Activated T-cell treated with anti-CD3 and anti-CD28 coated beads, Interleukin-2, amount 50 U/mL, for 72 hours (primary cell): ENCODE measurements at regions not wholly inside any gene's neighbourhood (a gene's known extent, or its start where the extent isn't known, plus 50 kb on each side); places are given as distances from the start of the nearest gene placed in this dataset.
"Not testable (repeated sequence)": the region's sequence is repeated elsewhere in the genome, so short reads cannot be mapped to it uniquely, and the experiment has no call there.

ENCODE experiments used
- ATAC-seq, 2 donors: fragments of 150-1000 bp; cut with Tn5 transposase; replicated peaks in 1 of 2; 2 replicates each; pipeline ENCODE4 v1.10.0; 2021; ENCODE audit warnings: moderate library complexity in 2 of 2, mild to moderate bottlenecking in 1 of 2
- DNase-seq, 2 donors: peaks; one replicate each; pipeline ENCODE4 v3.0.0; 2021 to 2022; ENCODE audit warnings: mixed read lengths in 1 of 2
- H3K27ac Mint-ChIP-seq: one replicate; pipeline ENCODE4 v1.8.0; 2022; ENCODE audit warnings: mild to moderate bottlenecking, moderate library complexity, mixed read lengths
- H3K27me3 Mint-ChIP-seq: one replicate; pipeline ENCODE4 v1.8.0; 2022; ENCODE audit warnings: low read depth, mixed read lengths
- H3K36me3 Mint-ChIP-seq, 2 donors: one replicate each; pipeline ENCODE4 v1.8.0; 2022; ENCODE audit warnings: mixed read lengths in 2 of 2, mild to moderate bottlenecking in 1 of 2; ENCODE audit not compliant: insufficient read depth in 2 of 2
- H3K4me1 Mint-ChIP-seq: one replicate; pipeline ENCODE4 v1.8.0; 2022; ENCODE audit warnings: low read depth, mixed read lengths
- H3K4me3 Mint-ChIP-seq, 2 donors: one replicate each; pipeline ENCODE4 v1.8.0; 2022; ENCODE audit warnings: mild to moderate bottlenecking in 2 of 2, mixed read lengths in 2 of 2, moderate library complexity in 2 of 2
- H3K9me3 Mint-ChIP-seq, 2 donors: one replicate each; pipeline ENCODE4 v1.8.0; 2022; ENCODE audit warnings: mixed read lengths in 2 of 2

DNA sequence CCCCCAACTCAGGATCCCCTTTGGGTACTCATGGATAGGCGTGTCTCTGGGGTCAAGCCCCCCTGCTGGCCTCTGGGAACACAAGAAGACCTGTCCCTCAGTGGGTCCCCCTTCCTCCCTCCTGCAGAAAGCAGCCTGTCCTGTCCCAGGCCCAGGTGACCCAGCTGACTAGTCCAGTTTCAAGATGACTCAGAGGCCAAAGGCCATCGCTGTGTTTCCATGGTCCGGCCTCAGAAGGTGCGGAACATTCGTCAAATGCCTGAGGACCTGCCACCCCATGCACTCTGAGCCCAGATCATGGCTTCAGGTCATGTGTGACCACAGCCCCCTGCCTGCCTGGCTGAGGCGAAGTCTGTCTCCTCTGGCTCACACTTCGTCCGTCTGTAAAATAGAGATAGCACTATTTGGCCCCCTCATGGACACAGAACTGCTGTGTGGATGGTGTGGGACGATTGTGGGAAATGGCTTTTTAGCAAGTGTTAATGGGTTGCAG lies 71.4 kb upstream of the SPDYE9 start:
- not testable (repeated sequence) for H3K27ac Mint-ChIP-seq, DNase-seq, H3K27me3 Mint-ChIP-seq, H3K4me3 Mint-ChIP-seq, H3K9me3 Mint-ChIP-seq, H3K4me1 Mint-ChIP-seq, H3K36me3 Mint-ChIP-seq, ATAC-seq

DNA sequence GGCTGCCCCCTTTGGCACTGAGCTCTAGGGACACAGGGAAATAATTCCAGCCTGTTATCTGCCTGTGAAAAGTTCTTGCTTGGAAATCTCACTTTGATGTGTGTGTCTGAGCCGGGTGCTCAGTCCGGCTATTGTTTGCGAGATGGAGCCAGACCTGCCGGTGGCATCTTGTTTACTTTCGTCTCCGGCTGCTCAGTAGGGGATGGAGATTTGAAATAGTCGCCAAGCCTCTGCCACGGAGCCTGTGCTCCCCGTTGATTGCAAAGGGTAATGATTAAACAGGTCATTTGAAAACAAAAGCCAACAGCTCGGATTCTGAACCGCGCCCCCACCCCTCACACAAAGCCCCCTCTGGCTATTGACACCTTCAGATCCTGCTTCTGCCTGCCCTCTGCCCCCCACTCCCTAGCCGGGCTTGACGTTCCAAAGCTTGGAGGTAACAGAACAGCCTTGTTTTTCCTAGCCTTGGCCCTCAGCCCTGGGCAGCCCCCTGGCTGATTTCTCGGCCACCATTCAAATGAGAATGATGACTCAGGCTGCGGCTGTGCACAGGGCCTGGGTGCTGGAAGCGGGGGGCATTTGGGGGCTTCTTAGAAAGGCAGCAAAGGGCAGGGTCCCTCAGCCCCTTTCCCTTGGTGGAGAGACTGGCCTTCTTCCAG lies 70.8 kb upstream of the SPDYE9 start:
- not testable (repeated sequence) for H3K27me3 Mint-ChIP-seq, H3K9me3 Mint-ChIP-seq, H3K27ac Mint-ChIP-seq, DNase-seq, H3K36me3 Mint-ChIP-seq, H3K4me1 Mint-ChIP-seq, H3K4me3 Mint-ChIP-seq, ATAC-seq

DNA sequence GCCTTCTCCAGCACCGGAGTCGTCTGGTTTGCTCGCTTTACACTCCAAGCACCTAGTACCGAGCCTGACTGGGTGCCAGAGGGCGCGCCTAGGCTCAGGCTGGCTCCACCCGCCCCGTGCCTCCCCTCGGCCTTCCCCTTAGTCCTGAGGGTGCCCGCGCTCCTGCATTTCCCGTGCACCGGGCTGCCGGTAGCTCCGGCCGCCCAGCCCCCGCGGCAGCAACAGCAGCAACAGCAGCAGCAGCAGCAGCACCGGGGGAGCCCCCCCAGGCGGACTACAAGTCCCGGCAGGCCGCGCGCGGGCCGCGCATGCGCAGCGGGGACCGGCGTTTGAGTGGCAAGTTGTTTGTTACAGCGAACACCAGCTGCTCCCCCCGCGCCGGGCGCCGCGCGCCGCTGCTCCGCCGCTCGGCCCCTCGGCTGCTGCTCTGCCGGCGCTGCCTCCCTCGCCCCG lies 68.8 kb upstream of the SPDYE9 start:
- not testable (repeated sequence) for H3K27me3 Mint-ChIP-seq, H3K27ac Mint-ChIP-seq, H3K9me3 Mint-ChIP-seq, H3K36me3 Mint-ChIP-seq, H3K4me1 Mint-ChIP-seq
- peak overlapping the region; percentile 82 to 83 for H3K4me3 Mint-ChIP-seq
- ATAC-seq: peak; percentile 95 to 96
- DNase-seq: peak; percentile 87 to 91

DNA sequence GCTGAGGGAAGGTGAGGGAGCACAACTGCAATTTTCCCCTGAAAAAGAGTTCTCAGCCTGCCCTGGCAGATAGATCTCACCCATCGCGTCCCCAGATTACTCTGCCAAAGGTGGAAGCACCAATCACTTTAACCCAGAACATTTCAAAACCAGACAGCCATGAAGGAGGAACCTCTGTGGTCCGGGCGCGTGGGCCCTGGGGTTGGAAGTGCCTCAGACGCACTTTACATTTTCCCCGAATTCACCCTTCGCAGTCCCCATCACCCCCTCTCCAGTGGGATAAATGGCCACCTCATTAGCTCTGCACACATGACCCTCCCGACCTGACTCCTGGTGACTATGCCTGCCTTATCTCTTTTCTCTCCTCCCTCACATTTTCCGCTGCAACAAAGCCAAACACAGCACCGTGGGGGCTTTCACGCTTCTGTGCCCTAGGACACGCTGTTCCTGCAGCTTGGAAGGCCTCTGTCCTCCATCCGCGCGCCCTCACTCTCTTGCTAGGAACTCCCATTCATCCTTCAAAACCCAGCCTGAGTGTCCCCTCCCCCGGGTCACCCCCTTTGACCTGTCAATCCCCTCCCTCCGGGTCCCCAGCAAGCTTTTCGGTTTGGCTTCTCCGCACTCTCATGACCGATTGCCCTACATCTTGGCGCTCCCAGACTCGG lies 68.2 kb upstream of the SPDYE9 start:
- not testable (repeated sequence) for H3K9me3 Mint-ChIP-seq, DNase-seq, H3K27me3 Mint-ChIP-seq, ATAC-seq, H3K27ac Mint-ChIP-seq, H3K36me3 Mint-ChIP-seq, H3K4me1 Mint-ChIP-seq
- peak overlapping the region; percentile 82 to 83 for H3K4me3 Mint-ChIP-seq

DNA sequence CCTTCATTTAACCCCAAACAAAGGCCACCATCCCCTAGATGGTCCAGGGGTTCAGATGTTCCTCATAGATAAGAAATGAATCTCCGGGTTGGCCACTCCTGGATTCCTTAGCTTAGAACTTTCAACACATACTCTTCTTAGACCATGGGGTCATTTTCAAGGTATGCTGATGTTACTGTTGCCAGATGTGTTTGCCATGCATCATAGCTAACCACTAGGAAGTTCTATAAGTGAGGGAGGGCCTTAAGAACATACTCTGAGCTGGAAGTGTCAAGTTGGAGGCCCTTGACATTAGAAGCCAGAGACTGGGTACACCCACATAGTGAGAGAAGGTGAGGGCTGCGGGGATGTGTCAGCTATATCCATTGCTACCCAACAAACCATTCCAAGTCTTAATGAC lies 62.7 kb upstream of the SPDYE9 start:
- ATAC-seq, H3K4me1 Mint-ChIP-seq, H3K36me3 Mint-ChIP-seq, H3K27ac Mint-ChIP-seq, DNase-seq, H3K27me3 Mint-ChIP-seq, H3K4me3 Mint-ChIP-seq, H3K9me3 Mint-ChIP-seq: not testable (repeated sequence)

DNA sequence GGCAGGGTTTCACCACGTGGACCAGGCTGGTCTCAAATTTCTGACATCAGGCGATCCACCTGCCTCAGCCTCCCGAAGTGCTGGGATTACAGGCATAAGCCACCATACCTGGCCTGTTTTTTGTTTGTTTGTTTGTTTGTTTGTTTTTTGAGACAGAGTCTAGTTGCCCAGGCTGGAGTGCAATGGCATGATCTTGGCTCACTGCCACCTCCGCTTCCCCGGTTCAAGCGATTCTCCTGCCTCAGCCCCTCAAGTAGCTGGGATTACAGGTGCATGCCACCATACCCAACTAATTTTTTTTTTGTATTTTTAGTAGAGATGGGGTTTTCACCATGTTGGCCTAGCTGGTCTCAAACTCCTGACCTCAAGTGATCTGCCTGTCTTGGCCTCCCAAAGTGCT lies 61.8 kb upstream of the SPDYE9 start:
- not testable (repeated sequence) for H3K4me3 Mint-ChIP-seq, H3K27ac Mint-ChIP-seq, H3K36me3 Mint-ChIP-seq, H3K9me3 Mint-ChIP-seq, H3K27me3 Mint-ChIP-seq, DNase-seq, H3K4me1 Mint-ChIP-seq, ATAC-seq

DNA sequence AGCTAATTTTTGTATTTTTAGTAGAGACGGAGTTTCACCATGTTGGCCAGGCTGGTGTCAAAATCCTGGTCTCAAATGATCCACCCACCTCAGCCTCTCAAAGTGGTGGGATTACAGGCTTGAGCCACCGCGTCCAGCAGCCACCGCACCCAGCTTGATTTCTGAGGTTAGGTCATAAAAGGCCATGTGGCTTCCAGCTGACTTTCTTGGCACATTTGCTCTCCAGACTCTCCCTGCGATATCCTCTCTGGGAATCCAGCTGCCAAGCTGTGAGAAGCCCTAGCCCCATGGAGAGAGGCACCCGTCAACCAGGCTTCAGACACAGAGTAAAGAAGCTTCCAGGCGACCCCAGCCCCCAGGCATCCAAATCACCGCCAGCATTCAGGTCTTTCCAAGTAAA lies 58.2 kb upstream of the SPDYE9 start:
- not testable (repeated sequence) for H3K36me3 Mint-ChIP-seq, H3K4me1 Mint-ChIP-seq, ATAC-seq, H3K9me3 Mint-ChIP-seq, H3K4me3 Mint-ChIP-seq, H3K27me3 Mint-ChIP-seq, H3K27ac Mint-ChIP-seq, DNase-seq

DNA sequence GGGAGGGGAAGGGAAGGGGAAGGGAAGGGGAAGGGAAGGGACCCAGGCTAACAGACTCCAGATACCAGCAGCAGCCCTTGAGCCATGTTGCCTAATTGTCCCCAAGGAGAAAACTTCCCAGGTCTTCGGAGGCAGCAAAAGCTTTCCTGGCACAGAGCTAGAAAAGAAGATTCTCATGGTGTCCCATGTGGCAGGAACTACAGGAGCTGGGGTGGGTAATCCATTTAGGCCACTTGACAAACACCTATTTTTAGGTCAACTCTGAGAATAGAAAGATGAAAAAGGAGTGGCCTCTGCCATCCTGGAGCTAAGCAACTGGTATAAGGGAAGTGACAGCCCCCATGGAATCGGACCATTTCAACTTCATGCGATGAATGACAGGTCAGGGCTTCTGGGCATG lies 52.1 kb upstream of the SPDYE9 start:
- not testable (repeated sequence) for H3K27ac Mint-ChIP-seq

More for the DNA sequence above, 52.1 kb upstream of the SPDYE9 start:
- DNase-seq, H3K4me3 Mint-ChIP-seq, ATAC-seq, H3K9me3 Mint-ChIP-seq, H3K27me3 Mint-ChIP-seq, H3K4me1 Mint-ChIP-seq, H3K36me3 Mint-ChIP-seq: not testable (repeated sequence)
